KMS-11 (cell line): ENCODE measurements at regions not wholly inside any gene's neighbourhood (a gene's known extent, or its start where the extent isn't known, plus 50 kb on each side); places are given as distances from the start of the nearest gene placed in this dataset.

Source experiments
- H2AFZ ChIP-seq: fragments of 200-600 bp; sonication (generic); 2 replicates; pipeline ENCODE4 v1.6.1; 2016; ENCODE audit warnings: antibody characterized with exemption, mixed run types, low read depth
- H3K27ac ChIP-seq: fragments of 200-600 bp; sonication (generic); 2 replicates; pipeline ENCODE4 v1.6.1; 2016; ENCODE audit warnings: mild to moderate bottlenecking, mixed run types
- H3K27me3 ChIP-seq: fragments of 200-600 bp; sonication (generic); 2 replicates; pipeline ENCODE4 v1.6.1; 2017; ENCODE audit warnings: mild to moderate bottlenecking, low read depth, mixed run types, moderate library complexity; ENCODE audit not compliant: insufficient read depth
- H3K36me3 ChIP-seq: fragments of 200-600 bp; sonication (generic); 2 replicates; pipeline ENCODE4 v1.6.1; 2017; ENCODE audit warnings: mild to moderate bottlenecking, mixed run types; ENCODE audit not compliant: insufficient read depth
- H3K4me1 ChIP-seq: fragments of 200-600 bp; sonication (generic); 2 replicates; pipeline ENCODE4 v1.6.1; 2016; ENCODE audit warnings: mild to moderate bottlenecking, low read depth, mixed run types; ENCODE audit not compliant: poor library complexity, severe bottlenecking
- H3K4me2 ChIP-seq: fragments of 200-600 bp; sonication (generic); 2 replicates; pipeline ENCODE4 v1.7.0; 2016; ENCODE audit warnings: mild to moderate bottlenecking, mixed run types
- H3K4me3 ChIP-seq: fragments of 200-600 bp; sonication (generic); IDR thresholded peaks from 2 replicates; pipeline ENCODE4 v1.6.1; 2017; ENCODE audit warnings: low read depth, low read length, mixed read lengths; ENCODE audit not compliant: insufficient read depth
- H3K79me2 ChIP-seq: fragments of 200-600 bp; sonication (generic); 2 replicates; pipeline ENCODE4 v1.6.1; 2016; ENCODE audit warnings: low read depth, mixed run types; ENCODE audit not compliant: insufficient read depth
- H3K9ac ChIP-seq: fragments of 200-600 bp; sonication (generic); 2 replicates; pipeline ENCODE4 v1.6.1; 2016; ENCODE audit warnings: mild to moderate bottlenecking, mixed run types
- H4K20me1 ChIP-seq: fragments of 200-600 bp; sonication (generic); 2 replicates; pipeline ENCODE4 v1.6.1; 2016; ENCODE audit warnings: mild to moderate bottlenecking, mixed run types; ENCODE audit not compliant: insufficient read depth
- TF ChIP-seq, protein P1 (sequence below): fragments of 200-600 bp; sonication (generic); conservative IDR thresholded peaks from 2 replicates; pipeline ENCODE4 v1.6.1; 2017; ENCODE audit warnings: low read depth, mild to moderate bottlenecking, antibody characterized with exemption, low read length, moderate library complexity, mixed read lengths

DNA sequence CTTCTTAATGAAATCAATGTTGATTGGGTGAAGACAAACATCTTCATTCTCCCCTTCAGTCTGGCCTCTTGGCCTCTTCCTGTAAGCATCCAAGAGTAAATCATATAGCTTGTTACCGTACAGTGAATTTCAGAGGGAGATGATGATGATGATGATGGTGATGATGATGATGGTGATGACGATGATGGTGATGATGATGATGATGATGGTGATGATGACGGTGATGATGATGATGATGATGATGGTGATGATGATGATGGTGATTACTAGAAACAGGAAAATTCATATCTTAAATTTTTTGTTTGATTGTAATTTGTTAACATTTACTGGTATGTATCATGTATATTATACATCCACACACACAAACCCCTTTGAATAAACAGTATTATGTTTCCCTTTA is 256.1 kb upstream of the PLSCR5 start:
- TF ChIP-seq, protein P1, sequence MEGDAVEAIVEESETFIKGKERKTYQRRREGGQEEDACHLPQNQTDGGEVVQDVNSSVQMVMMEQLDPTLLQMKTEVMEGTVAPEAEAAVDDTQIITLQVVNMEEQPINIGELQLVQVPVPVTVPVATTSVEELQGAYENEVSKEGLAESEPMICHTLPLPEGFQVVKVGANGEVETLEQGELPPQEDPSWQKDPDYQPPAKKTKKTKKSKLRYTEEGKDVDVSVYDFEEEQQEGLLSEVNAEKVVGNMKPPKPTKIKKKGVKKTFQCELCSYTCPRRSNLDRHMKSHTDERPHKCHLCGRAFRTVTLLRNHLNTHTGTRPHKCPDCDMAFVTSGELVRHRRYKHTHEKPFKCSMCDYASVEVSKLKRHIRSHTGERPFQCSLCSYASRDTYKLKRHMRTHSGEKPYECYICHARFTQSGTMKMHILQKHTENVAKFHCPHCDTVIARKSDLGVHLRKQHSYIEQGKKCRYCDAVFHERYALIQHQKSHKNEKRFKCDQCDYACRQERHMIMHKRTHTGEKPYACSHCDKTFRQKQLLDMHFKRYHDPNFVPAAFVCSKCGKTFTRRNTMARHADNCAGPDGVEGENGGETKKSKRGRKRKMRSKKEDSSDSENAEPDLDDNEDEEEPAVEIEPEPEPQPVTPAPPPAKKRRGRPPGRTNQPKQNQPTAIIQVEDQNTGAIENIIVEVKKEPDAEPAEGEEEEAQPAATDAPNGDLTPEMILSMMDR: no peak
- Histone ChIP-seq H4K20me1 (no peaks in the 10 kb centered on the region), H3K27ac (no peak overlapping the region), H2AFZ (no peak overlapping the region), H3K27me3 (no peaks in the 10 kb centered on the region), H3K9ac (no peak overlapping the region), H3K4me2 (no peak overlapping the region), H3K79me2 (no peaks in the 10 kb centered on the region), H3K4me1 (no peaks in the 10 kb centered on the region), H3K4me3 (no peak overlapping the region), H3K36me3 (no peaks in the 10 kb centered on the region)

DNA sequence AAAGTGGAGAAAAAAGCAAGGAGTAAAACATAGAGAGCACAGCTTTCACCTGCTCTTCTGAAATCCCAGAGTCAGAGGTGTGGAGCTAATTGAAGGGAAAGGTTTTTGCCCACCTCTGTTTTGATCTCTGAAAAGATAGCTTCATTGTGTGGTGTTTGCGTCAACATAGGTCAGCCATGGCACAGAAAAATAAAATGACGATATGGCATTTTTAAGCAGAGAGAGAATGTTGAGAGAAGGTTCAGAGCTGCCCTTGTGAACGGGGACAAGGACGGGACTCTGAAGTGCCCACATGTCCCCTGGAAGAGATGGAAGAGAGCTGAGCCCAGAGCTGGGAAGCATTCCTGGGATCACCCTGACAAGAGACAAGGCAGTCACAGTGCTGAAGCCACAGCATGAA is 249.4 kb upstream of the PLSCR5 start:
- TF ChIP-seq, protein P1: no peak

DNA sequence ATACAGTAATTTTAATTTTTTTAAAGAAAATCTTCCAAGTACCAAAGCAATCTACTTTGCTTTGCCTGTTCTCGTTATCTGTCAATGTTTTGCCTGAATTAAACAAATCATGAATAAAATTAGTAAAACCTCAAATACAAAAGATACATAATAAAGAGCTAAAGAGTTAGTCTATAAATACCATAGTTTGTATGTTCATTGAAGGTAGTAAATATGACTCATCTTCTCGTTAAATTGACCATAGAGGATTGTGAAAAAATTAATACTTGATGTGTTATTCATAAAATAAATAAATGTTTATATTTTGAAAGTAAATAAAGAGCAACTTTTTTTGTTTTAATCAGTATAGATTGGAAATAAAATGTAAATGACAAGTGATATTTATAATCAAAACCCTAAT is 246.5 kb upstream of the PLSCR5 start:
- TF ChIP-seq, protein P1: no peak
- H3K4me3 ChIP-seq: no peak overlapping the region
- no peaks in the 10 kb centered on the region for H3K79me2 ChIP-seq
- H3K9ac ChIP-seq: no peak overlapping the region
- no peaks in the 10 kb centered on the region for H3K36me3 ChIP-seq
- no peaks in the 10 kb centered on the region for H4K20me1 ChIP-seq
- H3K27me3 ChIP-seq: no peaks in the 10 kb centered on the region
- H3K4me1 ChIP-seq: no peaks in the 10 kb centered on the region
- H3K27ac ChIP-seq: no peak overlapping the region
- H2AFZ ChIP-seq: no peak overlapping the region
- no peak overlapping the region for H3K4me2 ChIP-seq

More for the DNA sequence above, 249.4 kb upstream of the PLSCR5 start:
- H4K20me1 ChIP-seq: no peaks in the 10 kb centered on the region
- no peaks in the 10 kb centered on the region for H3K4me1 ChIP-seq
- no peak overlapping the region for H3K4me2 ChIP-seq
- no peaks in the 10 kb centered on the region for H3K79me2 ChIP-seq
- no peaks in the 10 kb centered on the region for H3K36me3 ChIP-seq
- H3K4me3 ChIP-seq: no peak overlapping the region
- H3K27ac ChIP-seq: no peak overlapping the region
- no peak overlapping the region for H3K9ac ChIP-seq
- no peak overlapping the region for H2AFZ ChIP-seq
- no peaks in the 10 kb centered on the region for H3K27me3 ChIP-seq

DNA sequence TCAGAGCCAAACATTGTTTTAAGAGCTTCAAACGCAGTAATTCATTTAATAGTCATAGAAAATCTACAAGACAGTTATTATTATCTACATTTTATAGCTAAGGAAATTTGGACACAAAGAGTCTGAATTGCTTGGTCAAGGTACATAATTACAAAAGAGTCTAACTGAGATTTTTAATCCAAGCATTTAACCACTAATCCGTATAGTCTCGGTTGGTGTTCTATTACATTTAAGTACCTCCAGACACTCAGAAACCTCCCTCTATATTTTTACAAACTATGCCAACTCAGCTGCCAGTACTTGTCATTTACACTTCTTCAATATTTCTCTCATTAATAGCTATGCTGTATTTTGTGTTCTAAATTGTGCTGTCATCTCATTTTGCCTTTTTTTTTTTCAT is 240.2 kb upstream of the PLSCR5 start:
- Histone ChIP-seq H3K4me2 (no peak overlapping the region), H4K20me1 (no peaks in the 10 kb centered on the region), H3K4me1 (no peaks in the 10 kb centered on the region), H3K27me3 (no peaks in the 10 kb centered on the region), H2AFZ (no peak overlapping the region), H3K4me3 (no peak overlapping the region), H3K27ac (no peak overlapping the region), H3K9ac (no peak overlapping the region), H3K79me2 (no peaks in the 10 kb centered on the region), H3K36me3 (no peaks in the 10 kb centered on the region)
- TF ChIP-seq, protein P1: no peak

DNA sequence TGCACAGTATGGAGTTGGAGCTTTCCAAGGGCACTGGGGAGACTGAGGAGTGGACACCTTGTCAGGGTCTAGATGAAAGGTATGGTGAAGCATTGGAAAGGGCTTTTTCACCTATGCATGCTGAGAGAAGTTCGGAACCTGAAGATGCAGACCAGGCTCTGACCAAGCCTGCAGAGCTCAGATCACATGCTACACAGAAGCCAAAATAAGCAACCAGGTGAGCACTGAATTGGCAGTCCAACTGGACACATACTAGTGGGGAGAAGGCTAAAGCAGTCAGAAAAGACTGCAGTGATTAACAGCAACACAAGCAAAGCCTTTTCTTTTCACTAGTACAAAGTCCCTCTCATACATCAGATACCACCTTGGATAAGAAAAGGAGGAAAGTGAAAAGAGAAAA is 238.3 kb upstream of the PLSCR5 start:
- no peaks in the 10 kb centered on the region for H3K79me2 ChIP-seq
- no peak overlapping the region for H2AFZ ChIP-seq
- no peaks in the 10 kb centered on the region for H3K27me3 ChIP-seq
- no peaks in the 10 kb centered on the region for H4K20me1 ChIP-seq
- no peak overlapping the region for H3K27ac ChIP-seq
- no peak overlapping the region for H3K9ac ChIP-seq
- no peak overlapping the region for H3K4me3 ChIP-seq
- TF ChIP-seq, protein P1: no peak
- H3K4me2 ChIP-seq: no peak overlapping the region
- no peaks in the 10 kb centered on the region for H3K4me1 ChIP-seq
- no peaks in the 10 kb centered on the region for H3K36me3 ChIP-seq
